Nephron (organoid): ENCODE measurements at regions not wholly inside any gene's neighbourhood (a gene's known extent, or its start where the extent isn't known, plus 50 kb on each side); places are given as distances from the start of the nearest gene placed in this dataset.

Experiments used
- H3K27ac Mint-ChIP-seq, 3 experiments: 2 replicates each; pipeline ENCODE4 v1.8.0; 2020; ENCODE audit warnings: mixed read lengths in 3 of 3, mild to moderate bottlenecking in 2 of 3, moderate library complexity in 1 of 3
- H3K27me3 Mint-ChIP-seq: 2 replicates; pipeline ENCODE4 v1.8.0; 2021; ENCODE audit warnings: low read depth, mild to moderate bottlenecking, moderate library complexity, mixed read lengths
- H3K36me3 Mint-ChIP-seq: 2 replicates; pipeline ENCODE4 v1.8.0; 2020; ENCODE audit warnings: low read depth, mixed read lengths
- H3K4me1 Mint-ChIP-seq: 2 replicates; pipeline ENCODE4 v1.8.0; 2020; ENCODE audit warnings: mixed read lengths
- H3K4me3 Mint-ChIP-seq, 3 experiments: 2 replicates each; pipeline ENCODE4 v1.8.0; 2020; ENCODE audit warnings: mild to moderate bottlenecking in 3 of 3, mixed read lengths in 3 of 3, moderate library complexity in 2 of 3
- H3K9me3 Mint-ChIP-seq: 2 replicates; pipeline ENCODE4 v1.8.0; 2020; ENCODE audit warnings: mixed read lengths
- TF ChIP-seq, protein P1 (sequence below), 3 experiments: fragments of 200-600 bp; sonication (generic); IDR thresholded peaks; one replicate each; pipeline ENCODE4 v1.5.0; 2021; ENCODE audit warnings: antibody characterized with exemption in 3 of 3; ENCODE audit not compliant: unreplicated experiment in 3 of 3

DNA sequence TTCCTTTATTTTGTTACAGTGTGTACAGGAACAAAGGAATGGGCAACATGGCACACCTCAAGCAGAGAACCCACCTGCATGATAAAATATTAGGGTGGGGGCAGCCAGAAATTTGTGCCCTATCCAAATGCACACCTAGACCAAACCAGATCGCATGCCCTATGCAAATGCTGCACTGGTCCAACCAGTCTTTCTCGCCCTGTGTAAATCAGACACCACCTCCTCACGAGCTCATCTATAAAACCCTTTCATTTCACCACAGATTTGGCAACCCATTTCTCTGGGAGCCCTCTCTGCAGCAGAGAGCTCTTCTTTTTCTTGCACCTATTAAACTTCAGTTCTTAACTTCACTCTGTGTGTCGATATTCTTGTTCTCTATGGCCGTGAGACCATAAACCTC lies 1559.2 kb downstream of the SLITRK1 start:
- TF ChIP-seq, protein P1, sequence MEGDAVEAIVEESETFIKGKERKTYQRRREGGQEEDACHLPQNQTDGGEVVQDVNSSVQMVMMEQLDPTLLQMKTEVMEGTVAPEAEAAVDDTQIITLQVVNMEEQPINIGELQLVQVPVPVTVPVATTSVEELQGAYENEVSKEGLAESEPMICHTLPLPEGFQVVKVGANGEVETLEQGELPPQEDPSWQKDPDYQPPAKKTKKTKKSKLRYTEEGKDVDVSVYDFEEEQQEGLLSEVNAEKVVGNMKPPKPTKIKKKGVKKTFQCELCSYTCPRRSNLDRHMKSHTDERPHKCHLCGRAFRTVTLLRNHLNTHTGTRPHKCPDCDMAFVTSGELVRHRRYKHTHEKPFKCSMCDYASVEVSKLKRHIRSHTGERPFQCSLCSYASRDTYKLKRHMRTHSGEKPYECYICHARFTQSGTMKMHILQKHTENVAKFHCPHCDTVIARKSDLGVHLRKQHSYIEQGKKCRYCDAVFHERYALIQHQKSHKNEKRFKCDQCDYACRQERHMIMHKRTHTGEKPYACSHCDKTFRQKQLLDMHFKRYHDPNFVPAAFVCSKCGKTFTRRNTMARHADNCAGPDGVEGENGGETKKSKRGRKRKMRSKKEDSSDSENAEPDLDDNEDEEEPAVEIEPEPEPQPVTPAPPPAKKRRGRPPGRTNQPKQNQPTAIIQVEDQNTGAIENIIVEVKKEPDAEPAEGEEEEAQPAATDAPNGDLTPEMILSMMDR (IDR thresholded peaks at IDR 0.05; ENCODE audit: unreplicated experiment in 3 of 3), result no peak
- H3K9me3 Mint-ChIP-seq, result peaks cover 10% of the 10 kb centered on the region
- H3K36me3 Mint-ChIP-seq, result no peaks in the 10 kb centered on the region
- no peaks in the 10 kb centered on the region for H3K4me1 Mint-ChIP-seq
- no peaks in the 10 kb centered on the region for H3K27me3 Mint-ChIP-seq
- H3K27ac Mint-ChIP-seq, result no peak overlapping the region
- no peak overlapping the region for H3K4me3 Mint-ChIP-seq

DNA sequence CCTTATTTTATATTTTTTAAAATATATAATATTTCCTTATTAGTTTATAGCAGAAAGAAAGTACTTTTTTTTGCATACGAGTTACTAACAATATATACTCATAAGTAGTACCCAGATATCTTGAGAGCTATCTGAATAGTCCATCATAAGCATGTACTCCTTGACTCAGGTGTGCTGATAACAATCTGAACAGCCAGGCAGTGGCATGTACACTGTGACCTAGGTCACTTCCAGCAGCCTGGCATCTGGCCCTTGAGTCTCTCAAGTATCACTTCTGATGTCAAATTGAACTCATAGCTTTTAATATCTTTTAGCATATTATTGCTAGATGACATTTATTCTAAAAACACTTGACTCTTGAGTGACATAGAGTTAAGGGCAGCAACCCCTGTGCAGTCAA lies 1576.7 kb downstream of the SLITRK1 start:
- no peak overlapping the region for H3K4me3 Mint-ChIP-seq
- H3K9me3 Mint-ChIP-seq, result no peaks in the 10 kb centered on the region
- H3K36me3 Mint-ChIP-seq, result no peaks in the 10 kb centered on the region
- no peaks in the 10 kb centered on the region for H3K27me3 Mint-ChIP-seq
- no peak overlapping the region for H3K27ac Mint-ChIP-seq
- TF ChIP-seq, protein P1 (IDR thresholded peaks at IDR 0.05; ENCODE audit: unreplicated experiment in 3 of 3), result no peak
- H3K4me1 Mint-ChIP-seq, result no peaks in the 10 kb centered on the region

DNA sequence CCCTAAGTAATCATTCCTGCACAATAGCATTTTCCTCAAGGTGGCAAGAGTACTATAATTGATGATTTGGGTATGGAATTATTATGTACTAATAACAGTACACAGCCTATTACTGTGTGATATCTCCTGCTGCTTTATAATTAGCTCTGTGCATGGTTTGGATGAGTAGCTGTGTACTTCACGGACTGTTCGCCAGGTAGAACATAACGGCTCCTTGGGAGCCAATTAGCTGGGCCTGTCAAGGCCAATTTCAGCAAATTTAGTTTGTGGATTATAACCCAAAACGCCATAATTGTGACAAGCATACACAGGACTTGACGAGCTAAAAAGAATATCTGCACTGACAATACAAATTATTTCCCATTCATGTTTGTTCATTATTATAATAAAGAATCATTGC lies 1584.2 kb downstream of the SLITRK1 start:
- Mint-ChIP-seq H3K27me3 (no peaks in the 10 kb centered on the region), H3K4me1 (no peaks in the 10 kb centered on the region), H3K36me3 (no peaks in the 10 kb centered on the region), H3K4me3 (no peak overlapping the region), H3K9me3 (no peaks in the 10 kb centered on the region), H3K27ac (no peak overlapping the region)
- TF ChIP-seq, protein P1 (IDR thresholded peaks at IDR 0.05; ENCODE audit: unreplicated experiment in 3 of 3), result no peak

DNA sequence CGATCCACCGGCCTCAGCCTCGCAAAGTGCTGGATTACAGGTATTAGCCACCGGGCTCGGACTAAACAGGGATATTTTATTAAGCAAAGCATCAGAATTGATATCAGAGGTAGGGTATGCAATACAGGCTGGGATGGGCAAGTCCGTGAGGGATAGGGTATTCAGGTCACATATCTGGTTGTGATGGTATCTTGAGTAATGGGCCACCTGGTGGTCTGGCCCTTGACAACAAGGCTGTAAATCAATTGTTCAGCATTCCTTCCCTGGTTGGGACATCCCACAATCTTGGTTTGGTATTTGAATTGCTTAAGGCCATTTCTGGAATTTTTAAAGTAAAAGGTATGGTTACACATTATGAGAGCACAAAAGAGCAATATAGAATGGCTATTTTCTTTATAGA lies 1588.0 kb downstream of the SLITRK1 start:
- Mint-ChIP-seq H3K4me1 (no peaks in the 10 kb centered on the region), H3K9me3 (no peaks in the 10 kb centered on the region), H3K27ac (no peak overlapping the region), H3K27me3 (no peaks in the 10 kb centered on the region), H3K4me3 (no peak overlapping the region), H3K36me3 (no peaks in the 10 kb centered on the region)
- TF ChIP-seq, protein P1 (IDR thresholded peaks at IDR 0.05; ENCODE audit: unreplicated experiment in 3 of 3), result no peak

DNA sequence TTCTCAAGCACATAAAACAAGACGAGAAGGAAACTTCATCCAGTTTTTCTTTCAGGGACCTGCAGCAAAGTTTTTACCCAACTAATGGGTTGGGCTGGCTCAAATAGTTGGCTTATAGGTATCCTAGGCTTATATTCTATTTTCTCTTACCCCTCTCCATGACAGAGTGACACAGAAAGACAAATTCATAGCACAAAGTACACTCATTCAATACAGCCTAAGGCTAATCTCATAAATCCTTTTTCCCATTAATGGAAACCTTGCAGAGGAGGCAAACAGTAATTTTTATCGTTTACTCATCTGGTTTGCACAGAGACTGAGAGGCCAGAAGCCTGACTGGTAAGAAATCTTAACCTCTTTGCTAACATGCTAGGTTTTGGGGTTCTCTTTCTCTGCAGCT lies 1589.9 kb downstream of the SLITRK1 start:
- H3K9me3 Mint-ChIP-seq, result peaks cover 5% of the 10 kb centered on the region
- no peak overlapping the region for H3K27ac Mint-ChIP-seq
- TF ChIP-seq, protein P1 (IDR thresholded peaks at IDR 0.05; ENCODE audit: unreplicated experiment in 3 of 3), result no peak
- no peaks in the 10 kb centered on the region for H3K4me1 Mint-ChIP-seq
- no peak overlapping the region for H3K4me3 Mint-ChIP-seq
- no peaks in the 10 kb centered on the region for H3K36me3 Mint-ChIP-seq
- H3K27me3 Mint-ChIP-seq, result no peaks in the 10 kb centered on the region

DNA sequence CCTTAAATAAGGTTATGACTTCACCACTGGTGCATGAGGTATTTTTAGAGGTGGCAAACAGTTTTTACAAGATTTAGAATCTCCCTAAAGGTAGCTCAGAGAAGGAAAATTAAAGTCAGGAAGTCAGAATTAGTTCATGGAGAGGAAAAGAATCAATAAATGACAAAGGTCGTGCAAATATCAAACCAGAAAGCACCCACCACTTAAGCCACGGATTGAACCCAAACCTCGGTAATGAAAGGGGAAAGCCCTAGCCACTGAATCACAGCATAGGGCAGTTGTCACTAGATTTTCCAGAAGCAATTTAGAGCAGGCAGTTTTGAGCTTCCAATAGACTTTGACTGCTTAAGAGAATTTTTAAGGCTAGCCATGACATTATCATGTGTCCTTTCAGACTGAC lies 1590.4 kb downstream of the SLITRK1 start:
- no peak overlapping the region for H3K27ac Mint-ChIP-seq
- H3K4me3 Mint-ChIP-seq, result no peak overlapping the region
- TF ChIP-seq, protein P1 (IDR thresholded peaks at IDR 0.05; ENCODE audit: unreplicated experiment in 3 of 3), result no peak
- no peaks in the 10 kb centered on the region for H3K36me3 Mint-ChIP-seq
- H3K4me1 Mint-ChIP-seq, result no peaks in the 10 kb centered on the region
- peaks cover 6% of the 10 kb centered on the region for H3K9me3 Mint-ChIP-seq
- no peaks in the 10 kb centered on the region for H3K27me3 Mint-ChIP-seq
